NT2/D1 (cell line): ENCODE measurements at regions not wholly inside any gene's neighbourhood (a gene's known extent, or its start where the extent isn't known, plus 50 kb on each side); places are given as distances from the start of the nearest gene placed in this dataset.

Source experiments
- YY1 ChIP-seq: IDR thresholded peaks from 2 replicates; pipeline ENCODE4 v1.6.1; 2011; ENCODE audit not compliant: insufficient read length, insufficient read depth
- ZNF274 ChIP-seq: IDR thresholded peaks from 2 replicates; pipeline ENCODE4 v1.6.1; 2011; ENCODE audit warnings: mild to moderate bottlenecking, low read depth, low read length

- TF ChIP-seq ZNF274 = no peak
- TF ChIP-seq YY1 = no peak
Observed at GRCh38 chr11:95659088-95659487, 130.5 kb downstream of the FAM76B start.
